Body of pancreas (tissue), 4 donors: ENCODE measurements at regions not wholly inside any gene's neighbourhood (a gene's known extent, or its start where the extent isn't known, plus 50 kb on each side); places are given as distances from the start of the nearest gene placed in this dataset.
A peak's percentile ranks its signal among the peaks of the same experiment; 100 is the strongest.

Experiments
- ATAC-seq: fragments of 150-250 bp; one replicate; pipeline ENCODE4 v1.9.1; 2016
- DNase-seq, 4 donors: peaks; one replicate each; pipeline ENCODE4 v3.0.0-alpha.2; 2019
- H3K27ac ChIP-seq, 4 donors: fragments of 200-600 bp; sonication (generic); 1 replicate in 3 of 4; 2 replicates in 1 of 4; pipeline versions ENCODE4 v1.5.1 to v1.6.1; 2016 to 2019; ENCODE audit warnings: mild to moderate bottlenecking in 1 of 4, mixed read lengths in 1 of 4, moderate library complexity in 1 of 4
- H3K27me3 ChIP-seq, 2 donors: fragments of 200-600 bp; sonication (generic); one replicate each; pipeline ENCODE4 v1.6.0; 2016; ENCODE audit warnings: mild to moderate bottlenecking in 1 of 2
- H3K36me3 ChIP-seq, 2 donors: fragments of 200-600 bp; sonication (generic); replicated peaks in 1 of 2; 2 replicates each; pipeline ENCODE4 v1.5.1; 2016; ENCODE audit warnings: low read depth in 2 of 2; ENCODE audit not compliant: insufficient read depth in 1 of 2
- H3K4me1 ChIP-seq: fragments of 200-600 bp; sonication (generic); one replicate; pipeline ENCODE4 v1.6.0; 2016
- H3K4me3 ChIP-seq, 2 donors: fragments of 200-600 bp; sonication (generic); 1 replicate in 1 of 2; 2 replicates in 1 of 2; pipeline ENCODE4 v1.5.1; 2016 to 2019
- H3K9me3 ChIP-seq, 3 donors: fragments of 200-600 bp; sonication (generic); 1 replicate in 2 of 3; 2 replicates in 1 of 3; pipeline ENCODE4 v1.5.1; 2016
- POLR2A ChIP-seq, 3 donors: fragments of 450-650 bp; IDR thresholded peaks; one replicate each; pipeline ENCODE4 v1.6.1; 2016; ENCODE audit warnings: antibody characterized with exemption in 3 of 3, mild to moderate bottlenecking in 2 of 3
- WGBS, 2 donors: methylation state at CpG; one replicate each; pipeline ENCODE4 v1.1.5; 2017; 5-methylcytosine and 5-hydroxymethylcytosine counted together
- intact Hi-C: fragments of 100-400 bp; cut with DNase I; formaldehyde crosslinking; loops from one replicate; pipeline ENCODE4 v1.15.1; 2023
- TF ChIP-seq, protein P1 (sequence below), 7 experiments: fragments of 450-650 bp in 4 of 7; fragments of 200-600 bp in 3 of 7; sonication (generic) in 3 of 7; IDR thresholded peaks; one replicate each; pipeline ENCODE4 v1.5.1; 2016 to 2019; ENCODE audit warnings: antibody characterized with exemption in 7 of 7

DNA sequence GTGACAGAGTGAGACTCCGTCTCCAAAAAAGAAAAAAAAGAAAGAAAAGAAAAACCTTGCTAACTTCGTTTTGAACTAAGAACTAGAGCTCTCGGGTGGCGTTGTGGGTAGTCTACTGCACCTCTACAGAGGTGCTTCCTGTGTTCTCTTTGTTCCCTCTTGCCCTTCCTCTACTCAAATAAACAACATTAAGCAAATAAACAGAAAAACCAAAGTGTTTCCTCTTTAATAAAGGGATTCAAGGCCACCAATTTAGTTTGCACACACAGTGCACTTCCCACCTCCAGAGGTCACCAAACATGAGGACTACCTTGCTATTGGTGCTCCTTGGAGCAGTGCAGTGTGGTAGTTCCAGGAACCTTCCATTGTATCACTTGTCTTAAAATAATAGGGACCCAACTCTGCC is 354.2 kb upstream of the TBL1XR1 start:
- intact Hi-C loops, result no loop called here
- H3K27me3 ChIP-seq, result no peaks in the 10 kb centered on the region
- no peak for TF ChIP-seq POLR2A (IDR thresholded peaks at IDR 0.05)
- TF ChIP-seq, protein P1, sequence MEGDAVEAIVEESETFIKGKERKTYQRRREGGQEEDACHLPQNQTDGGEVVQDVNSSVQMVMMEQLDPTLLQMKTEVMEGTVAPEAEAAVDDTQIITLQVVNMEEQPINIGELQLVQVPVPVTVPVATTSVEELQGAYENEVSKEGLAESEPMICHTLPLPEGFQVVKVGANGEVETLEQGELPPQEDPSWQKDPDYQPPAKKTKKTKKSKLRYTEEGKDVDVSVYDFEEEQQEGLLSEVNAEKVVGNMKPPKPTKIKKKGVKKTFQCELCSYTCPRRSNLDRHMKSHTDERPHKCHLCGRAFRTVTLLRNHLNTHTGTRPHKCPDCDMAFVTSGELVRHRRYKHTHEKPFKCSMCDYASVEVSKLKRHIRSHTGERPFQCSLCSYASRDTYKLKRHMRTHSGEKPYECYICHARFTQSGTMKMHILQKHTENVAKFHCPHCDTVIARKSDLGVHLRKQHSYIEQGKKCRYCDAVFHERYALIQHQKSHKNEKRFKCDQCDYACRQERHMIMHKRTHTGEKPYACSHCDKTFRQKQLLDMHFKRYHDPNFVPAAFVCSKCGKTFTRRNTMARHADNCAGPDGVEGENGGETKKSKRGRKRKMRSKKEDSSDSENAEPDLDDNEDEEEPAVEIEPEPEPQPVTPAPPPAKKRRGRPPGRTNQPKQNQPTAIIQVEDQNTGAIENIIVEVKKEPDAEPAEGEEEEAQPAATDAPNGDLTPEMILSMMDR (IDR thresholded peaks at IDR 0.05), result peak in 4 of 7 experiments; percentile 17 to 37 (median 22)
- no peaks in the 10 kb centered on the region for H3K9me3 ChIP-seq
- 73 to 74% methylated on average over 4 of the region's 4 CpGs for WGBS, 2 donors
- H3K4me3 ChIP-seq, result no peak overlapping the region
- ATAC-seq, result peak; percentile 58
- peaks cover 4% of the 10 kb centered on the region for H3K4me1 ChIP-seq
- DNase-seq, result peak in 1 of 4 donors; percentile 20
- no peaks in the 10 kb centered on the region for H3K36me3 ChIP-seq
- no peak overlapping the region for H3K27ac ChIP-seq

GRCh38 chr3:177552051-177552450 is 354.8 kb upstream of the TBL1XR1 start:
- WGBS, 2 donors, result 95 to 100% methylated on average over 1 of the region's 1 CpG
- peaks cover 4% of the 10 kb centered on the region for H3K4me1 ChIP-seq
- ATAC-seq, result no peak
- no peak overlapping the region for H3K4me3 ChIP-seq
- DNase-seq, result no peak
- intact Hi-C loops, result no loop called here
- no peaks in the 10 kb centered on the region for H3K27me3 ChIP-seq
- no peaks in the 10 kb centered on the region for H3K36me3 ChIP-seq
- no peak for TF ChIP-seq POLR2A (IDR thresholded peaks at IDR 0.05)
- TF ChIP-seq, protein P1 (IDR thresholded peaks at IDR 0.05), result no peak
- H3K27ac ChIP-seq, result no peak overlapping the region
- no peaks in the 10 kb centered on the region for H3K9me3 ChIP-seq

DNA sequence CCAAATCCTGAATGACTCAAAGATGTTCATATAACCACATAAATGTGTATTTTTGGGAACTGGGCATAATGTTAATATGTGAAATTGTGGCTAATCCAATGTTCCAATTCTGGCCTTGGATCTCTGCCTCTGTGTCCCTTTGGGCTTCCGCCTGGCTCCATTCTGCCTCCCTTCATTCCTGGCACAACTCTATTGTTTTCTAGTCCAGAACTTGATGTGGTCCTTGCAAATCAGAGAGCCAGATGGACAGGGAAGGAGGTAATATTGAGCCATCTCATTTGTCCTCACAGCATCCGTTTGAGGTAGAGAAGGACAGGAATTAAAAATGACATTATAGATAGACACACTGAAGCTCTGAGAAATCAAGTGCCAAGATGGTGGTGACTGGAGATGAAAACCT is 355.7 kb upstream of the TBL1XR1 start:
- intact Hi-C loops, result no loop called here
- TF ChIP-seq, protein P1 (IDR thresholded peaks at IDR 0.05), result no peak
- TF ChIP-seq POLR2A (IDR thresholded peaks at IDR 0.05), result no peak
- Histone ChIP-seq H3K4me3 (no peak overlapping the region), H3K9me3 (no peaks in the 10 kb centered on the region), H3K4me1 (peaks cover 4% of the 10 kb centered on the region), H3K27me3 (no peaks in the 10 kb centered on the region), H3K36me3 (no peaks in the 10 kb centered on the region), H3K27ac (no peak overlapping the region)
- DNase-seq (no peak), ATAC-seq (no peak)
- 82 to 88% methylated on average over 2 of the region's 2 CpGs for WGBS, 2 donors

GRCh38 chr3:177553579-177553978 is 356.3 kb upstream of the TBL1XR1 start:
- Histone ChIP-seq H3K4me3 (no peak overlapping the region), H3K9me3 (no peaks in the 10 kb centered on the region), H3K36me3 (no peaks in the 10 kb centered on the region), H3K27ac (no peak overlapping the region), H3K4me1 (peaks cover 4% of the 10 kb centered on the region), H3K27me3 (no peaks in the 10 kb centered on the region)
- DNase-seq (no peak), ATAC-seq (no peak)
- TF ChIP-seq, protein P1 (IDR thresholded peaks at IDR 0.05), result no peak
- no peak for TF ChIP-seq POLR2A (IDR thresholded peaks at IDR 0.05)
- intact Hi-C loops, result no loop called here
- WGBS, 2 donors, result 71 to 79% methylated on average over 2 of the region's 2 CpGs

DNA sequence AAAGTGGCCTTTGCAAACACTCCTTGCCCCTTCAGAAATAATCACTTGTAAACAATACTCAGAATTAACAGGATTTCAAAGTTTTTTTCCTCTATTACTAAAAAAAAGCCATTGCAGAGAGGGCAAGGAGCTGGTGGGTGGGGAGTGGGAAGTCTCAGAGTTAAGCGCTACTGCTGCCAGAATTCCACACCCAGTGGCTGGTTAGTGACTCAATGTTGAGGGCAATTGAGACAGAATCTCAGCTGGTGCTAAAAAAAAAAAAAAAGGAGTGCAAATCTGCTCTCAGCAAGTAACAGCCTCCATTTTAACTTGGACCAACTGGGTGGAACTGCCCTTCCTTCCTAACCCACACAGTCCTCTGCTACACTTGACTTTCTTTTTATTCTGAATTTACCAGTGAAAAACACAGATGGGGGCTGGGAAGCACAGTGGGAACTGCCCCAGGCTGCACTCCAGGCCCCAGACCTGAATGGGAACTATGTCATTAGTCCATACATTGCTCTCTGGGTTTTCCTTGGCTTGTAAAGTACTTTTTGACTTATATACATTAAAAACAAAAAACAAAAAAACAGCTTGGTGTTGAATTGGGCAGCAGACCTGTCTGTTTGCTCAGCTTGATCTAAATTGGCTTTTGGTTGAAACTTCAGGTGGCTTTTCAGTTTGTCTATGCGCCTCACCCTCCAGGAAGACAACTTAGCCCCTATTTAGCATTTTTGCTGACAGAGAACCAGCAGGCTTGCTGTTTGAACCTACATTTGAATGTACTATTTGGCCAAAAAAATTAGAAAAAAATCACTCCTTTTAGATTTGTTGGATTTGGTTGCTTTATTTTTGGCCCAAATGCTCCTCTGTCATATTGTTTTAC is 357.8 kb upstream of the TBL1XR1 start:
- WGBS, 2 donors, result 85 to 88% methylated on average over 2 of the region's 2 CpGs
- intact Hi-C loops, result no loop called here
- ATAC-seq, result no peak
- Histone ChIP-seq H3K27ac (no peak overlapping the region), H3K36me3 (no peaks in the 10 kb centered on the region), H3K4me1 (peaks cover 4% of the 10 kb centered on the region), H3K27me3 (no peaks in the 10 kb centered on the region), H3K9me3 (no peaks in the 10 kb centered on the region), H3K4me3 (no peak overlapping the region)
- peak in 1 of 4 donors; percentile 20 for DNase-seq
- TF ChIP-seq POLR2A (IDR thresholded peaks at IDR 0.05), result no peak
- TF ChIP-seq, protein P1 (IDR thresholded peaks at IDR 0.05), result no peak
